ENCODE measurements at regions not wholly inside any gene's neighbourhood (a gene's known extent, or its start where the extent isn't known, plus 50 kb on each side); places are given as distances from the start of the nearest gene placed in this dataset.

GRCh38 chr10:8921568-8921967 is 867.1 kb downstream of the GATA3 start:
- no peak for TF ChIP-seq CTCF (IDR thresholded peaks at IDR 0.05; ENCODE audit: low read depth, low read length, poor library complexity, severe bottlenecking)
- TF ChIP-seq EZH2phosphoT487 (IDR thresholded peaks at IDR 0.05; ENCODE audit: borderline replicate concordance, low read length): no peak

Data from DOHH2 (cell line).